Right cardiac atrium (tissue), 5 donors: ENCODE measurements at regions not wholly inside any gene's neighbourhood (a gene's known extent, or its start where the extent isn't known, plus 50 kb on each side); places are given as distances from the start of the nearest gene placed in this dataset.

ENCODE experiments used
- ATAC-seq, 2 donors: fragments of 200-7000 bp; cut with Tn5 transposase; one replicate each; pipeline versions ENCODE4 v1.8.0 to v1.9.1; 2020; ENCODE audit warnings: moderate library complexity in 2 of 2, mild to moderate bottlenecking in 1 of 2
- DNase-seq, 3 donors: peaks; one replicate each; pipeline ENCODE4 v3.0.0-alpha.2; 2020
- H3K27ac ChIP-seq: one replicate; pipeline ENCODE4 v1.5.1; 2013; ENCODE audit warnings: mild to moderate bottlenecking, low read length, control low read depth, moderate library complexity
- H3K27me3 ChIP-seq: one replicate; pipeline ENCODE4 v1.6.1; 2013; ENCODE audit not compliant: control insufficient read depth, insufficient read depth
- H3K4me1 ChIP-seq: one replicate; pipeline ENCODE4 v1.6.1; 2013; ENCODE audit warnings: low read length; ENCODE audit not compliant: control insufficient read depth, insufficient read depth
- H3K4me3 ChIP-seq: one replicate; pipeline ENCODE4 v1.5.1; 2013; ENCODE audit warnings: low read length, control low read depth
- H3K9me3 ChIP-seq: one replicate; pipeline ENCODE4 v1.6.1; 2013; ENCODE audit warnings: low read length; ENCODE audit not compliant: control insufficient read depth
- WGBS: extraction: QIAGEN DNeasy Blood & Tissue Kit; methylation state at CpG from one replicate; pipeline ENCODE4 v1.1.7; 2013; 5-methylcytosine and 5-hydroxymethylcytosine counted together
- intact Hi-C, 4 donors: fragments of 100-400 bp; cut with DNase I; formaldehyde crosslinking; loops; one replicate each; pipeline versions ENCODE4 v1.11.0 to v1.14.0; 2022 to 2023
- donor health status: healthy with polysubstance abuse.
- donor health status: DM: no; HTN: yes; CAD: no.
- donor health status: DM: no; HTN: no; CAD: no.
- donor health status: DM: no; HTN: yes; CAD: no; lungs with severe emphysema.
- donor health status: DM: yes; HTN: yes; CAD: no.

DNA sequence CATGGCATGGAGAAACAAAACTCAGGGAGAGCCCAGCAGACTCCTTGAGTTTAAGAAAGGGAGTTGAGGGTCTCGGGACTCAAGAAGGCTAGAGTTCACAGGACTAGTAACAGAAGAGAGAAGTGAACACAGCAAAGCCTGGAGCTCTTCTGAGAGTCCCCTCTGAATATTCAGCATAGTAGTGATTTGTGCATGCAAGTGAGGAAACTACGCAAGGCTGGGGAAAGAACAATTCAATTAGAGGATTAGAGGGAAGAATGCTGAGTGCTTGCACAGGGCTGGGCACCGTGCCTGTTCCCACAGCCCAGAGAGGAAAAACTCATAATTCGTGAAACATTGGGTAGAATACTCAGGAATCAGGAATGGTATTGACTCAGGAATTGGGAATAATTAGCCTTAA lies 540.0 kb upstream of the SALL1 start:
- intact Hi-C loops, result no loop called here
- no peak for DNase-seq
- 81% methylated on average over 4 of the region's 4 CpGs for WGBS
- no peak for ATAC-seq
- Histone ChIP-seq H3K4me3 (no peak overlapping the region), H3K27me3 (no peaks in the 10 kb centered on the region), H3K4me1 (no peaks in the 10 kb centered on the region), H3K27ac (no peak overlapping the region), H3K9me3 (no peaks in the 10 kb centered on the region)

DNA sequence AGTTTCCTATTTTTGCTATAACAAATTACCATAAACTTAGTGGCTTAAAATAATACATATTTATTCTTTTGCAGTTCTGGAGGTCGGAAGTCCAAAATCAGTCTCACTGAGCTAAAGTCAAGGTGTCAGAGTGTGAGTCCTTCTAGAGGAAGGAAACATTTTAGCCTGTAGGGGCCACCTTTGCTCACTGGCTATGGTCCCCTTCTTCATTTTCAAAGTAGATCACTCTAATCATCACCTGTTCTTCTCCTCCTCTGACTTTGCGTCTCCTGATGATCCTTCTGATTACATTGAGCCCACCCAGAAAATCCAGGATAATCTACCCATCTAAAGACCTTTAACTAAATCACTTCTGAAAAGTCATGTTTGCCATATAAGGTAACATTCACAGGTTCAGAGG lies 534.4 kb upstream of the SALL1 start:
- Histone ChIP-seq H3K27ac (no peak overlapping the region), H3K27me3 (no peaks in the 10 kb centered on the region), H3K9me3 (no peaks in the 10 kb centered on the region), H3K4me3 (no peak overlapping the region), H3K4me1 (no peaks in the 10 kb centered on the region)
- intact Hi-C loops, result no loop called here
- DNase-seq (no peak), ATAC-seq (no peak)
- WGBS, result 93% methylated on average over 2 of the region's 2 CpGs

DNA sequence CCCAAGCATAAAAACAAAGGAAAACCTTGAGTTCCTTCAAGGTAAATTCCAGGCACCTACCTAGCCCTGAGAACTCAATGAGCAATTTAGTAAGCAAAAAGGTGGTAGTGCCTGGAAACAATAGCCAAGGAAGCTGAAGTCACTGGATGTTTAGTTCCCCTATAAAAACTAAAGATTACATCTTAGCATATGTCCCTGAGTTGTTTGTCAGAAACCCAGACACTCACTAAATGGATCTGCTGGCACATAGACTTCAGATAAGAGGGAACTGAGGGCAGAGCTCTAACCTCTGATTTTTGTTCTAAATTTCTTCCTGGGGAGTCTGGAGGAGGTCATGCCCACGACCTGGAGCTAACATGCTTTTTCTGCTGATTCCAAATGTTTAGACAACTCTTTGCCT lies 532.8 kb upstream of the SALL1 start:
- Histone ChIP-seq H3K27me3 (no peaks in the 10 kb centered on the region), H3K4me1 (no peaks in the 10 kb centered on the region), H3K27ac (no peak overlapping the region), H3K4me3 (no peak overlapping the region), H3K9me3 (no peaks in the 10 kb centered on the region)
- intact Hi-C loops, result no loop called here
- DNase-seq, result no peak
- WGBS, result 43% methylated on average over 1 of the region's 1 CpG
- ATAC-seq, result no peak

DNA sequence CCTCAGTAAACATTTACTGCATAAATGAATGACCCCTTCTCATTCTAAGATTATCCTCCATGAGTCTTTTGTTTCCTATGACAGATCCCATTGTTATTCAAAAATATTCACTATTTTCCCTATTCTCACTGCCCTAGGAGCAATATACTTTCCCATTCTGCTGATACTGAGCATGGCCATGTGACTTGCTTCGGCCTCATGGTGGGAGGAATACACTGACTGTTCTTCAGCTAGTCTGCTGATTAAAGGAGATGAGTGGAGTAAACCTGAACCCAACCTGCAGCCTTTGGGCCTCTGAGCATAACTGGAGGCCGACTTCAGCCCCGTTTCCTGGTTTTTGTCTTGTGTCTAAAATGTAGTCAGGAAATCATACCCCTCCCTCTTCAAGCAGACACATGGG lies 531.8 kb upstream of the SALL1 start:
- no peak overlapping the region for H3K4me3 ChIP-seq

DNA sequence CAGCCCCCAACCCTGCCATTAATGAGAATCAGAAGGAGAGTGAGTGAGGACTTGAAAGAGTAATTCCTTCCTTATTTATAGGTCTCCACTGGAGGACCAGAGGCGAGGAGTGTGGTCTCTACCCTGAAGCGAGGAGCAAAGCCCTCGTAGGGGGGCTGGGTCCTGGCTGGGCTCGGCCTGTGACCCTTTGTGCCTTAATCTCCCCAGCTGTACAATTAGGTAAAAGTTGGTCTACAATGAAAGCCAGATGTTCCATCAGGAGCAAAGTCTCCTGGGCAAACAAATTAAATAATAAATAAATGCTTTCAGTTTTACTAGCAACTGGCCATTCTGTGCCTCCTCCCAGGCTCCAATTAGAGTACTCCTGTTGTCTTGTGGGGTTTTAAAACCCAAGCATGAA lies 523.5 kb upstream of the SALL1 start:
- DNase-seq, result no peak

More for the DNA sequence above, 531.8 kb upstream of the SALL1 start:
- intact Hi-C loops, result no loop called here
- Histone ChIP-seq H3K9me3 (no peaks in the 10 kb centered on the region), H3K27ac (no peak overlapping the region), H3K4me1 (no peaks in the 10 kb centered on the region), H3K27me3 (no peaks in the 10 kb centered on the region)
- DNase-seq, result no peak
- no peak for ATAC-seq
- WGBS, result 44% methylated on average over 3 of the region's 3 CpGs

DNA sequence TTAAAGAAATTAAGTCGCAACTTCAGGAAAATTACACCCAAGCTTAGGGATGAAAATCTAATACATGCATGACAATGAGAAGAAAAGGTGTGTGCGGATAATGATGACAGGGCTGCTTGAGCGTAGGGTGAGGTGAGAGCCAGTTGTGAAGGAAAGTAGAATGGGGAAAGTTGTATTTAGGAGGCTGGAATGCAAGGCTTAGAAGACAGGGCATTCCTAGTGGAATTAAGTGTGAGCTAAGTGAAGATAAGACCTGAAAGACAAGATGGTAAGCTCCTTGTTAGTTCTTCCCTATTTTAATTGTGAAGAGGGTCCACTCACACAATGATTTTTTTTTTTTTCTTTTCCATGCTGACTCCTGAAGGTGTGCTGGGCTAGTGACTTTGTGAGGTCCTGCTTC lies 519.5 kb upstream of the SALL1 start:
- 83% methylated on average over 3 of the region's 3 CpGs for WGBS

More for the DNA sequence above, 523.5 kb upstream of the SALL1 start:
- Histone ChIP-seq H3K27me3 (no peaks in the 10 kb centered on the region), H3K9me3 (no peaks in the 10 kb centered on the region), H3K4me1 (no peaks in the 10 kb centered on the region), H3K4me3 (no peak overlapping the region), H3K27ac (no peak overlapping the region)
- intact Hi-C loops, result no loop called here
- no peak for ATAC-seq
- WGBS, result 86% methylated on average over 4 of the region's 4 CpGs

DNA sequence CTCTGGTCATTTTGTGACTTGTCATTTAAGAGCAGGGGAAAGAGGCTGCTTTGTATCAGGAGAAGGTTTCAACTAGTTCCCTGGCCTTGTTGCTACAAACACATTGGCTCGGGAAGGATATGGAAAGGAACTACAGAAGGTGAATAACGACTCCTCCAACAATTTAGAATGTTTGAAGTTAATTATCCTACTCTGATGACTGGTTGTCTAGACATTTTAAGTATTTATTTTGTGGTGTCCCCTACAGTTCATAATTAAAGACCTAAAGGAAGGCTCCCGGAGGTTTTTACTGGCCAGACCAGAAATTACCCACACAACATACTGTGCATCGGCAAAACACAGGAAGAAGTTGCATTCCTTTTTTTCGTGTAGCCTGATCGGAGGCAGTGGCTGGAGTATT lies 515.8 kb upstream of the SALL1 start:
- no peaks in the 10 kb centered on the region for H3K9me3 ChIP-seq
- ATAC-seq (no peak), DNase-seq (no peak)
- no peaks in the 10 kb centered on the region for H3K4me1 ChIP-seq
- WGBS, result 62% methylated on average over 6 of the region's 6 CpGs
- H3K4me3 ChIP-seq, result no peak overlapping the region
- no peak overlapping the region for H3K27ac ChIP-seq
- no peaks in the 10 kb centered on the region for H3K27me3 ChIP-seq
- intact Hi-C loops, result no loop called here

More for the DNA sequence above, 519.5 kb upstream of the SALL1 start:
- intact Hi-C loops, result no loop called here
- no peaks in the 10 kb centered on the region for H3K9me3 ChIP-seq
- H3K4me1 ChIP-seq, result no peaks in the 10 kb centered on the region
- H3K4me3 ChIP-seq, result no peak overlapping the region
- H3K27ac ChIP-seq, result no peak overlapping the region
- no peaks in the 10 kb centered on the region for H3K27me3 ChIP-seq
- ATAC-seq (no peak), DNase-seq (no peak)

DNA sequence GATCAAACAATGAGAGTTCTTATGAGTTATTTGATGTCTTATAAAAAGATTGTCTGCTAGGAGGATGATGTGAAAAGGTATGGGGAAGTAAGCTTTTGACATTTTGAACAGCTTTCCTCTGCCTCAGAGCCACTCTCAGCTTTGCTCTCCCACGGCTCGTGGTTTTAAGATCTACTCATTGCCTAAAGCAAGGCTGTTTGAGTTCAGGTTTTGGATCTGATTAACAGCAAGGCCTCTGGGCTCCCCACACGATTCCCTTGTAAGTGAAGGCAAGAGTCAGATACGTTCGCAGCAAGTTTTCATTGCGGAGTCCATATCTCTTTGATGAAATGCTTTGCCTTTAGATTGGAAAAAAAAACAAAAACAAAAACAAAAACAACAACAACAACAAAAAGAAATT lies 515.0 kb upstream of the SALL1 start:
- ATAC-seq (no peak), DNase-seq (no peak)
- WGBS, result 64% methylated on average over 6 of the region's 6 CpGs
- Histone ChIP-seq H3K4me3 (no peak overlapping the region), H3K9me3 (no peaks in the 10 kb centered on the region), H3K4me1 (no peaks in the 10 kb centered on the region), H3K27me3 (no peaks in the 10 kb centered on the region), H3K27ac (no peak overlapping the region)
- intact Hi-C loops, result no loop called here

DNA sequence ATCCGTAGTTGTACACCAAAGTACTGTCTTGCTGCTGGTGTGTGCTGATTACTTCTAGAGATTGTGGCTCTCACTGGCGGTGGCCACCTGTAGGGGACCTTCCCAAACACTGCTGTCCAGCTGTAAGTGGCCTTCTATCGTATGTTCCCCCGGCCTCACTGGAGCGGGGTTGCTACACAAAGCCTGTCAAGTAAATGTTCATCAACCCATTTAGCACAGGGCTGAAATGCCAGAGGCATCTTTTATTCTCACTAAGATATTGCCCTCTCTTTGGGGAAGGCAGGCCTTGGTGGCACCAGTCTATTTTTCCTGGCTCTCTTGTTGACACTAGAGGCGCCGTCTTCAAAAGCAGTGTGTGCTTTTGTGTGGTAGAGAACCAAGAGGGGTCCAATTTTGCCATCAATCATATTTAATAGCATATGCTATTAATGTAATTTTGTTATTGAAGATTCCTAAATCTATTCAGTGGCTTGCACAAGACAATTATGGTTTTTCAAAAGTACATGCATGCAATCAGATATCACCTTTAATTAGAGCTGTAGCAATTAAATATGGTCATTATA lies 514.4 kb upstream of the SALL1 start:
- intact Hi-C loops, result no loop called here
- no peaks in the 10 kb centered on the region for H3K27me3 ChIP-seq
- H3K4me3 ChIP-seq, result no peak overlapping the region
- WGBS, result 67% methylated on average over 7 of the region's 7 CpGs
- ATAC-seq (no peak), DNase-seq (no peak)
- no peaks in the 10 kb centered on the region for H3K4me1 ChIP-seq
- H3K27ac ChIP-seq, result no peak overlapping the region
- H3K9me3 ChIP-seq, result no peaks in the 10 kb centered on the region

DNA sequence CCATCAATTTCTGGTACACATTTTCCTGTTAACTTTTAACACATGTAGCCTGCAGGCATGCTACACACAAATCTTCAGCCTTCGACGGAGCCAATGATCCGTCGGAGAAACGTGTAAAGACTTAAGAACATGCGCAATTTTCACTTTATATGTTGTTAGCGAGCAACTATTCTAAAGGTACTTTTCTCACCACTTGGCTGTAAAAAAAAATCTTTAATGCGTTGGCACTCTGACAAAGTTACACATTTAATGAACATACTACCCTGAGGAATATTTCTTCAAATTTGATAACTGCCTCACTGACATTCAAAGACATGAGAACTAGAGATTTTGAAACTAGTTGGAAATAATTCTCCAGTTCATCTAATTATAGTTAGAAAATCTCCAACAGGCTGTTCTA lies 507.5 kb upstream of the SALL1 start:
- no peak overlapping the region for H3K27ac ChIP-seq
- WGBS, result 91% methylated on average over 8 of the region's 8 CpGs
- H3K9me3 ChIP-seq, result no peaks in the 10 kb centered on the region
- no peak for ATAC-seq
- DNase-seq, result no peak
- intact Hi-C loops, result no loop called here
- no peak overlapping the region for H3K4me3 ChIP-seq
- no peaks in the 10 kb centered on the region for H3K27me3 ChIP-seq
- no peaks in the 10 kb centered on the region for H3K4me1 ChIP-seq

DNA sequence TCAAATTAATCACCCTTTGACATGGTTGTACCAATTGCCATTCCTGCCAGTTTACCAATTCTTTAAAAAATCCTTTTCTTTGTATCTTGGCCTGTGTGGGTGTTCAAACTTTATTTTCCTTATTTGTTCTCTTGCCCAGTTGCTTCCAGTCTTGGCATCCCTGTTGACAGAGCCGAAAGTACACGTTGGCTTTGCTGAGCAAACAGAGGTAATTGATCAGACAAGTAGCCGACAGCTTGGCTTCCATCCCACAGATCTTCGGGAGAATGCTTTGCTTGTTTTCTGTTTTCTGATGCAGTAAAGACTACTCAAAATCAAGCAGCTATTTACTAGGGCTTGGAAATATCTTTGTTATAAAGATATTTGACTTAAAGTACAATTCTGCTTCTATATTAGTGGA lies 506.8 kb upstream of the SALL1 start:
- Histone ChIP-seq H3K4me1 (no peaks in the 10 kb centered on the region), H3K9me3 (no peaks in the 10 kb centered on the region), H3K27ac (no peak overlapping the region), H3K4me3 (no peak overlapping the region), H3K27me3 (no peaks in the 10 kb centered on the region)
- DNase-seq (no peak), ATAC-seq (no peak)
- intact Hi-C loops, result no loop called here
- WGBS, result 39% methylated on average over 4 of the region's 4 CpGs

DNA sequence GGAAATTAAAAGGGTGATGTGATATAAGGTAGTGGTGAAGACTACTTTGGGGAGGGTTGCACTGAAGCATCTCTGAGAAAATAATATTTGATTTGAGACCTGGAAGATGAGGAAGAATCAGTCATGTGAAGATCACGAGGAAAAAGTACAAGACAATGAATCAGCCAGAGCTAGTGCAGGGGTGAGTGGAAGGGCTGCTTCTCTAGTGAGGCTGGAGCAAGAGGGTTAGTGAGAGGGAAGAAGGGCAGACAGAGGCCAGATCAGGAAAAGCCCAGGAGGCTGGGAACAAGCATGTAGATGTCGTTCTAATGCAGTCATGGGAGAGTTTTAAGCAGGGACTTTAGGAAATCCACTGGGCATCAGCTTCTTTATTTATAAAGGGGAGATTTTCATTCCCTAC lies 504.2 kb upstream of the SALL1 start:
- WGBS, result 54% methylated on average over 2 of the region's 2 CpGs
- no peaks in the 10 kb centered on the region for H3K9me3 ChIP-seq
- DNase-seq (no peak), ATAC-seq (no peak)
- no peaks in the 10 kb centered on the region for H3K4me1 ChIP-seq
- no peak overlapping the region for H3K27ac ChIP-seq
- intact Hi-C loops, result no loop called here
- H3K4me3 ChIP-seq, result no peak overlapping the region
- H3K27me3 ChIP-seq, result no peaks in the 10 kb centered on the region
